ENCODE measurements at regions not wholly inside any gene's neighbourhood (a gene's known extent, or its start where the extent isn't known, plus 50 kb on each side); places are given as distances from the start of the nearest gene placed in this dataset.
"Not testable (repeated sequence)": the region's sequence is repeated elsewhere in the genome, so short reads cannot be mapped to it uniquely, and the experiment has no call there.

GRCh38 chr14:50020799-50021198 is 95.6 kb downstream of the VCPKMT start:
- no peak for DNase-seq

- DNase-seq = no peak
Measured at GRCh38 chr14:50021261-50022031, 94.9 kb downstream of the VCPKMT start.

- no peak for DNase-seq
Measured at GRCh38 chr14:50022661-50023060, 93.7 kb downstream of the VCPKMT start.

- DNase-seq = no peak
Measured at GRCh38 chr14:50023671-50024490, 92.5 kb downstream of the VCPKMT start.

GRCh38 chr14:50025073-50025472 is 91.3 kb downstream of the VCPKMT start:
- DNase-seq = no peak

- DNase-seq = no peak
Measured at GRCh38 chr14:50025776-50026175, 90.6 kb downstream of the VCPKMT start.

- no peak for DNase-seq
Measured at GRCh38 chr14:50026396-50026795, 90.0 kb downstream of the VCPKMT start.

GRCh38 chr14:50027816-50028215 is 88.6 kb downstream of the VCPKMT start:
- DNase-seq = no peak

GRCh38 chr14:50028458-50028857 is 87.9 kb downstream of the VCPKMT start:
- no peak for DNase-seq

- DNase-seq = no peak
Measured at GRCh38 chr14:50030036-50030435, 86.3 kb downstream of the VCPKMT start.

- not testable (repeated sequence) for DNase-seq
Measured at GRCh38 chr14:50030911-50031310, 85.5 kb downstream of the VCPKMT start.

- DNase-seq = no peak
Measured at GRCh38 chr14:50031602-50032313, 84.6 kb downstream of the VCPKMT start.

- DNase-seq = not testable (repeated sequence)
Measured at GRCh38 chr14:50032462-50033167, 83.8 kb downstream of the VCPKMT start.

GRCh38 chr14:50035214-50035613 is 81.2 kb downstream of the VCPKMT start:
- no peak for DNase-seq

GRCh38 chr14:50036211-50036610 is 80.2 kb downstream of the VCPKMT start:
- no peak for DNase-seq

- DNase-seq = no peak
Measured at GRCh38 chr14:50036637-50037036, 79.7 kb downstream of the VCPKMT start.

GRCh38 chr14:50037240-50037639 is 79.1 kb downstream of the VCPKMT start:
- DNase-seq = no peak

- no peak for DNase-seq
Measured at GRCh38 chr14:50037852-50038251, 78.5 kb downstream of the VCPKMT start.

GRCh38 chr14:50038398-50039119 is 77.8 kb downstream of the VCPKMT start:
- no peak for DNase-seq

GRCh38 chr14:50039120-50039517 is 77.3 kb downstream of the VCPKMT start:
- no peak for DNase-seq

GRCh38 chr14:50039734-50040400 is 76.5 kb downstream of the VCPKMT start:
- DNase-seq = no peak

GRCh38 chr14:50040401-50040775 is 76.0 kb downstream of the VCPKMT start:
- no peak for DNase-seq
